ENCODE measurements at regions not wholly inside any gene's neighbourhood (a gene's known extent, or its start where the extent isn't known, plus 50 kb on each side); places are given as distances from the start of the nearest gene placed in this dataset.

DNA sequence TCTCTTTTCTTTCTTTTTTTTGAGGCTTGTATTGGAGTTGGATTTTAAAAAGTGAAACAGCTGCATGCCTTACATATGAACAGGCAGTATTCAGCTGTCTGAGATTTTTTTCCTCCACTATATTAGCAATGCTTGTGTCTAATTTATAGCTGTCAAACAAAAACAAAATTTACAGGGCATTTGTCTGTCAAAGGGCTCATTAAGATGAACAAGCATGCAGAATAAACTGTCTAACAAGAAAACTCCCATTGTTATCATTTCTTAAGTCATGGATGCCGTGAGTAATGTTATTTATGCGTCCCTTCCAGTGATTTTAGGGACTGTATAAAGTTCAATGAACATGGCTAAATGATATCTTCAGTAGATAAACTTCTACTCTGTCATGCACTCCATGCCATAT, 674.7 kb downstream of the PLCL1 start:
- Histone ChIP-seq H3K4me3 (ENCODE audit: insufficient read length, low read depth) (no peak overlapping the region), H3K9ac (ENCODE audit: insufficient read length, low read depth) (no peak overlapping the region), H3K9me3 (ENCODE audit: insufficient read depth, low read length) (no peaks in the 10 kb centered on the region), H3K4me1 (ENCODE audit: insufficient read depth, insufficient read length) (no peaks in the 10 kb centered on the region), H3K36me3 (ENCODE audit: insufficient read depth, insufficient read length, low read length) (no peaks in the 10 kb centered on the region), H3K27me3 (ENCODE audit: insufficient read depth, insufficient read length) (no peaks in the 10 kb centered on the region)
- TF ChIP-seq ZNF274 (IDR thresholded peaks at IDR 0.05; ENCODE audit: low read depth, low read length) (no peak), YY1 (IDR thresholded peaks at IDR 0.05; ENCODE audit: insufficient read depth, insufficient read length) (no peak), SUZ12 (IDR thresholded peaks at IDR 0.05; ENCODE audit: extremely low read depth, insufficient read depth, insufficient read length) (no peak)
- no peak for DNase-seq (ENCODE audit: low read depth, low spot score)

DNA sequence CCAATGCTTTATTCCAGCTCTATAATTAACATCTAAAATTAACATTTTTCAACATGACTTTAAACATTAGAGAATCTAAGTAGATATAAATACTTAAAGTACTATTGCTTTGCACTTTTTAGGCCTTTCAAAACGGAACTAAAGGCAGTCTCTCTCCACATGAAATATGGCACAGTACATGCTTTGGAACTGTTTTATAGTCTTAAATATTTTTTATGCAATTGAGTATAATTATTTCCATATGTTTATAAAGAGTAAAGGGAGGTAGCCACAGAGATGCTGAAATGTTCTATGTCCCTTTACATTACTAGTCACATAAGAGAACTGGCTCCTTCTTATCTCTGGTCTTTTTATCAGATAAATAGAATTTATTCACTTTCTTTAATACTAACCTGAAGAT, 674.0 kb downstream of the PLCL1 start:
- Histone ChIP-seq H3K4me1 (ENCODE audit: insufficient read depth, insufficient read length) (no peaks in the 10 kb centered on the region), H3K9ac (ENCODE audit: insufficient read length, low read depth) (no peak overlapping the region), H3K4me3 (ENCODE audit: insufficient read length, low read depth) (no peak overlapping the region), H3K36me3 (ENCODE audit: insufficient read depth, insufficient read length, low read length) (no peaks in the 10 kb centered on the region), H3K27me3 (ENCODE audit: insufficient read depth, insufficient read length) (no peaks in the 10 kb centered on the region), H3K9me3 (ENCODE audit: insufficient read depth, low read length) (no peaks in the 10 kb centered on the region)
- TF ChIP-seq ZNF274 (IDR thresholded peaks at IDR 0.05; ENCODE audit: low read depth, low read length) (no peak), SUZ12 (IDR thresholded peaks at IDR 0.05; ENCODE audit: extremely low read depth, insufficient read depth, insufficient read length) (no peak), YY1 (IDR thresholded peaks at IDR 0.05; ENCODE audit: insufficient read depth, insufficient read length) (no peak)
- no peak for DNase-seq (ENCODE audit: low read depth, low spot score)

DNA sequence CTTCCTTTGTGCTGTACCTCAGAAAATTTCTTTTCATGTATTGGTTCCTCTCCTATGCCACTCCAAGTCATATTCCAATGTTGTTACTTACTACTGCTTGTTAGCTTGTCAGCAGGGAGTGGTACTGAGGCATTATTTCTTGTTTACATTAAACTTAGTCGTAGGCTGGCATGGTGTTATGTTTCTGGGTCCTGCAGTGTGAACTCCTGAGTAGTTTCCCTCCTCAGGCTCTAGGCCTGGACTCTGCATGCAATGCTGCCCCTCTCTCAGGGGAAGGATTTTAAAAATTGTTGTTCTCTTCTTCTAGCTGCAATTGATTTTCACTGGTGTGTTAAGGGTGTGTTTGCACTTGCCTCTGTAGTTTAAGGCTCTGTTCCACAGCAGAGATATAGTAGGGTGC, 671.6 kb downstream of the PLCL1 start:
- H3K4me1 ChIP-seq (ENCODE audit: insufficient read depth, insufficient read length), result no peaks in the 10 kb centered on the region
- no peak overlapping the region for H3K9ac ChIP-seq (ENCODE audit: insufficient read length, low read depth)
- H3K27me3 ChIP-seq (ENCODE audit: insufficient read depth, insufficient read length), result no peaks in the 10 kb centered on the region
- TF ChIP-seq SUZ12 (IDR thresholded peaks at IDR 0.05; ENCODE audit: extremely low read depth, insufficient read depth, insufficient read length), result no peak
- no peak for TF ChIP-seq YY1 (IDR thresholded peaks at IDR 0.05; ENCODE audit: insufficient read depth, insufficient read length)
- TF ChIP-seq ZNF274 (IDR thresholded peaks at IDR 0.05; ENCODE audit: low read depth, low read length), result no peak
- H3K4me3 ChIP-seq (ENCODE audit: insufficient read length, low read depth), result no peak overlapping the region
- no peaks in the 10 kb centered on the region for H3K36me3 ChIP-seq (ENCODE audit: insufficient read depth, insufficient read length, low read length)
- no peaks in the 10 kb centered on the region for H3K9me3 ChIP-seq (ENCODE audit: insufficient read depth, low read length)
- DNase-seq (ENCODE audit: low read depth, low spot score), result no peak

DNA sequence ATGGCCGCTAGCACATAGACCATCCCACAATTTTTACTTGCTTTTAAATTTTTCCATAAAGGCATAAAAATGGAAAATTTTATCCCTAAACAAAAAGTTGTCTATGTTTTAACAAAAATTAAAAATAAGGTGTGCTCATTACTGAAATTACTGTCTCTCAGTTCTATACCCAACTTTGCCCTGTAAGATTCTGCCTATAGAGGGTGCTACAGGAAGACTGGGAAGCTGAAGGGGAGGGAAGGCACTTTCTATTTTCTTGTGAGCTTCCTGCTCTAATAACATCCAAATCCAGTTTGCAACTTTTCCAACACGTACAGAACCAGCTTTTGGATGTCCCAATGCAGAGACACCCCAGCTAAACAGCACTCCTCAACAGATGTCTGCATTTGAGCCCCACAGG, 666.9 kb downstream of the PLCL1 start:
- H3K4me3 ChIP-seq (ENCODE audit: insufficient read length, low read depth), result no peak overlapping the region
- TF ChIP-seq ZNF274 (IDR thresholded peaks at IDR 0.05; ENCODE audit: low read depth, low read length) (no peak), YY1 (IDR thresholded peaks at IDR 0.05; ENCODE audit: insufficient read depth, insufficient read length) (no peak), SUZ12 (IDR thresholded peaks at IDR 0.05; ENCODE audit: extremely low read depth, insufficient read depth, insufficient read length) (no peak)
- DNase-seq (ENCODE audit: low read depth, low spot score), result no peak
- H3K9ac ChIP-seq (ENCODE audit: insufficient read length, low read depth), result no peak overlapping the region
- no peaks in the 10 kb centered on the region for H3K36me3 ChIP-seq (ENCODE audit: insufficient read depth, insufficient read length, low read length)
- no peaks in the 10 kb centered on the region for H3K4me1 ChIP-seq (ENCODE audit: insufficient read depth, insufficient read length)
- H3K27me3 ChIP-seq (ENCODE audit: insufficient read depth, insufficient read length), result no peaks in the 10 kb centered on the region
- H3K9me3 ChIP-seq (ENCODE audit: insufficient read depth, low read length), result no peaks in the 10 kb centered on the region

DNA sequence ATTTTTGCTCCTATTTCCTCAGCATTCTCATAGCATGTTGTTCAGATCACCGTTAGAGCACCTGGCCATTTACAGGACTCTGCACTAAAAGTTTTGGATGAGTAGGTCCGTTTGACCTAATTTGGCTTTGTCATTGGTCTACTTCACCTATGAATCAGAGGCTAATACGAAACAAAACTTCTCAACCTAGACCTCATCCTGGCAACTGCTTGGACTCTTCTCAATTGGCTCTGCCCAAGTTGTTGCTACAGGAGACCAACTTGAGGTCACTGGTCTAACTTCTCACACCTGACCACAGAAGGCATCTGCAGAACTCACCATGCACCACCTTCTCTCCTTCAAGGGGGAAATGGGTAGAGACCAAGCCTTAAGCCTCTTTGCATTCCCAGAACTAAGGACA, 663.7 kb downstream of the PLCL1 start:
- DNase-seq (ENCODE audit: low read depth, low spot score), result no peak
- no peaks in the 10 kb centered on the region for H3K4me1 ChIP-seq (ENCODE audit: insufficient read depth, insufficient read length)
- H3K36me3 ChIP-seq (ENCODE audit: insufficient read depth, insufficient read length, low read length), result no peaks in the 10 kb centered on the region
- TF ChIP-seq YY1 (IDR thresholded peaks at IDR 0.05; ENCODE audit: insufficient read depth, insufficient read length) (no peak), ZNF274 (IDR thresholded peaks at IDR 0.05; ENCODE audit: low read depth, low read length) (no peak), SUZ12 (IDR thresholded peaks at IDR 0.05; ENCODE audit: extremely low read depth, insufficient read depth, insufficient read length) (no peak)
- H3K27me3 ChIP-seq (ENCODE audit: insufficient read depth, insufficient read length), result no peaks in the 10 kb centered on the region
- no peaks in the 10 kb centered on the region for H3K9me3 ChIP-seq (ENCODE audit: insufficient read depth, low read length)
- H3K4me3 ChIP-seq (ENCODE audit: insufficient read length, low read depth), result no peak overlapping the region
- H3K9ac ChIP-seq (ENCODE audit: insufficient read length, low read depth), result no peak overlapping the region

DNA sequence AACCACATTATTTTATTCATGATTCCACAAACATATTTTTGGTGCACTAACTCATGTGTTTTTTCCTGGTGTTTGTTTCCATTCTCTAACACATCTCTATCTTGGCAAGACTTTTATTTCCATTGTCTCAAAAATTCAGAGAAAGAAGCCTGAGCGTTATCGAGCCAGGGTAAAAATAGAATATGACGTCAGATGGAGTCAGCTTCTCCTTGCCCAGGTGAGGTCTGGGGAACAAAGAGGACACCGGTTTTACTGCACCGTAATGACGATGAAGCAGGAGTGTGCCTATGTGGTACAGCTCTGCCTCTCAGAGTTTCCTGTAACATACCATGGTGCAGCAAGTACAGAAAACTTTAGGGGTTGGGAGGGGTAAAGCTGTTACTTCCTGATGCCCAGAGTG, 661.6 kb downstream of the PLCL1 start:
- TF ChIP-seq YY1 (IDR thresholded peaks at IDR 0.05; ENCODE audit: insufficient read depth, insufficient read length) (no peak), ZNF274 (IDR thresholded peaks at IDR 0.05; ENCODE audit: low read depth, low read length) (no peak), SUZ12 (IDR thresholded peaks at IDR 0.05; ENCODE audit: extremely low read depth, insufficient read depth, insufficient read length) (no peak)
- no peak overlapping the region for H3K4me3 ChIP-seq (ENCODE audit: insufficient read length, low read depth)
- DNase-seq (ENCODE audit: low read depth, low spot score), result no peak
- H3K9me3 ChIP-seq (ENCODE audit: insufficient read depth, low read length), result no peaks in the 10 kb centered on the region
- no peak overlapping the region for H3K9ac ChIP-seq (ENCODE audit: insufficient read length, low read depth)
- H3K36me3 ChIP-seq (ENCODE audit: insufficient read depth, insufficient read length, low read length), result no peaks in the 10 kb centered on the region
- H3K27me3 ChIP-seq (ENCODE audit: insufficient read depth, insufficient read length), result no peaks in the 10 kb centered on the region
- H3K4me1 ChIP-seq (ENCODE audit: insufficient read depth, insufficient read length), result no peaks in the 10 kb centered on the region

DNA sequence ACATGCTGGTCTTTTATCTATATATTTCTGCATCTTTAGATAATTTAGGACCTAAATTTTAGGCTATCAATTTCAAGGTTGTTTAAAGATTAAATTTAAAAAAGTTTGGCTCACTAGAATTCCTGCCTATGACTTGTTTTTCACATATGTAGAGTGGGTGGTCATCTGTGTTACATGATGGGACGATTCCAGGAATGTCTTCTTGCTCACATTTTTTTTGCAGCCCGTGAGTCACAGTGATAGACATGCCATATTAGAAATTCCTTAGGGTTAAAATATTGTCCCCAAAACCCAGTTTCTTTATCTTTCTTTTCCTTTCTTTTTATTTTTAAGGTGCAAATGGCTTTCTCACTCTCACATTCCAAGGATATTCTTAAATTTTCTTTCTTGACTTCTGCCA, 652.0 kb downstream of the PLCL1 start:
- Histone ChIP-seq H3K4me3 (ENCODE audit: insufficient read length, low read depth) (no peak overlapping the region), H3K36me3 (ENCODE audit: insufficient read depth, insufficient read length, low read length) (no peaks in the 10 kb centered on the region), H3K9me3 (ENCODE audit: insufficient read depth, low read length) (no peaks in the 10 kb centered on the region), H3K4me1 (ENCODE audit: insufficient read depth, insufficient read length) (no peaks in the 10 kb centered on the region), H3K9ac (ENCODE audit: insufficient read length, low read depth) (no peak overlapping the region), H3K27me3 (ENCODE audit: insufficient read depth, insufficient read length) (no peaks in the 10 kb centered on the region)
- TF ChIP-seq YY1 (IDR thresholded peaks at IDR 0.05; ENCODE audit: insufficient read depth, insufficient read length) (no peak), ZNF274 (IDR thresholded peaks at IDR 0.05; ENCODE audit: low read depth, low read length) (no peak)
- no peak for DNase-seq (ENCODE audit: low read depth, low spot score)

DNA sequence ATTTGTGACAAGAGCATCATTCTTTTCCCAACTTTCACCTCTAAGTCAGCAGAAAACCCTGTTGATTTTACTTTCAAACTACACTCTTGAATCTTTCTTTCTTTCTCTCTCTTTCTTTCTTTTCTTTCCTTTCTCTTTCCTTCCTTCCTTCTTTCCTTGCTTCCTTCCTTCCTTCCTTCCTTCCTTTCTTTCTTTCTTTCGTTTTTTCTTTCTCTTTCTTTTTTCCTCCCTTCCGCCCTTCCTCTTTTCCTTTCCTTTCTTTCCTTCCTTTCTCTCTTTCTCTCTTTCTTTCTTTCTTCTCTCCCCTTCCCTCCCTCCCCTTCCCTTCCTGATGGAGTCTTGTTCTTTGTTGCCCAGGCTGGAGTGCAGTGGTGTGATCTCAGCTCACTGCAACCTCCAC, 649.5 kb downstream of the PLCL1 start:
- Histone ChIP-seq H3K9ac (ENCODE audit: insufficient read length, low read depth) (no peak overlapping the region), H3K9me3 (ENCODE audit: insufficient read depth, low read length) (no peaks in the 10 kb centered on the region), H3K36me3 (ENCODE audit: insufficient read depth, insufficient read length, low read length) (no peaks in the 10 kb centered on the region), H3K4me1 (ENCODE audit: insufficient read depth, insufficient read length) (no peaks in the 10 kb centered on the region), H3K4me3 (ENCODE audit: insufficient read length, low read depth) (no peak overlapping the region), H3K27me3 (ENCODE audit: insufficient read depth, insufficient read length) (no peaks in the 10 kb centered on the region)
- TF ChIP-seq ZNF274 (IDR thresholded peaks at IDR 0.05; ENCODE audit: low read depth, low read length) (no peak), YY1 (IDR thresholded peaks at IDR 0.05; ENCODE audit: insufficient read depth, insufficient read length) (no peak), SUZ12 (IDR thresholded peaks at IDR 0.05; ENCODE audit: extremely low read depth, insufficient read depth, insufficient read length) (no peak)
- no peak for DNase-seq (ENCODE audit: low read depth, low spot score)
